H1 (cell line): ENCODE measurements at regions not wholly inside any gene's neighbourhood (a gene's known extent, or its start where the extent isn't known, plus 50 kb on each side); places are given as distances from the start of the nearest gene placed in this dataset.

Source experiments
- ATF2 ChIP-seq: IDR thresholded peaks from 2 replicates; pipeline ENCODE4 v1.6.1; 2012; ENCODE audit warnings: low read length, inconsistent platforms
- ATF3 ChIP-seq: IDR thresholded peaks from 2 replicates; pipeline ENCODE4 v1.6.1; 2011; ENCODE audit warnings: low read depth, mild to moderate bottlenecking, low read length; ENCODE audit not compliant: insufficient read depth
- CREB1 ChIP-seq: IDR thresholded peaks from 2 replicates; pipeline ENCODE4 v1.6.1; 2012; ENCODE audit warnings: inconsistent platforms
- FOSL1 ChIP-seq: IDR thresholded peaks from 2 replicates; pipeline ENCODE4 v1.6.1; 2011; ENCODE audit warnings: mild to moderate bottlenecking, low read depth, low read length, moderate library complexity; ENCODE audit not compliant: insufficient read depth
- GABPA ChIP-seq: IDR thresholded peaks from 2 replicates; pipeline ENCODE4 v1.6.1; 2011; ENCODE audit warnings: mild to moderate bottlenecking, low read length, moderate library complexity, borderline replicate concordance; ENCODE audit not compliant: insufficient read depth
- HDAC2 ChIP-seq, 2 experiments: fragments of 300-600 bp in 1 of 2; sonication (generic) in 1 of 2; IDR thresholded peaks; 2 replicates each; pipeline ENCODE4 v1.6.1; 2011 to 2012; ENCODE audit warnings: low read depth in 2 of 2, low read length in 2 of 2, mild to moderate bottlenecking in 2 of 2, moderate library complexity in 2 of 2, borderline replicate concordance in 1 of 2, inconsistent platforms in 1 of 2
- KDM1A ChIP-seq: fragments of 200-600, 300-600 bp; sonication (generic); IDR thresholded peaks from 2 replicates; pipeline ENCODE4 v1.7.1; 2016; ENCODE audit warnings: mild to moderate bottlenecking, low read length, borderline replicate concordance
- SP2 ChIP-seq: IDR thresholded peaks from 2 replicates; pipeline ENCODE4 v1.6.1; 2012; ENCODE audit warnings: mild to moderate bottlenecking, low read length, inconsistent platforms
- SP4 ChIP-seq: IDR thresholded peaks from 2 replicates; pipeline ENCODE4 v1.6.1; 2012; ENCODE audit warnings: low read length, inconsistent platforms
- TEAD4 ChIP-seq: IDR thresholded peaks from 2 replicates; pipeline ENCODE4 v1.6.1; 2012; ENCODE audit warnings: low read depth, low read length, inconsistent platforms, mixed read lengths
- YY1 ChIP-seq: IDR thresholded peaks from 2 replicates; pipeline ENCODE4 v1.6.1; 2011; ENCODE audit warnings: low read depth, mild to moderate bottlenecking, low read length

- no peak for TF ChIP-seq ATF3
- TF ChIP-seq CREB1 = no peak
- no peak for TF ChIP-seq FOSL1
- TF ChIP-seq SP2 = no peak
- TF ChIP-seq KDM1A = no peak
- no peak for TF ChIP-seq TEAD4
- no peak for TF ChIP-seq GABPA
- TF ChIP-seq HDAC2 (IDR thresholded peaks at IDR 0.05; ENCODE audit: borderline replicate concordance in 1 of 2, low read depth in 2 of 2, low read length in 2 of 2) = no peak
- no peak for TF ChIP-seq ATF2
- TF ChIP-seq SP4 = no peak
- no peak for TF ChIP-seq YY1
Measured at GRCh38 chr20:63098195-63098810, 91.5 kb upstream of the BHLHE23 start (continued).
